Endothelial cell of umbilical vein (primary cell): ENCODE measurements at regions not wholly inside any gene's neighbourhood (a gene's known extent, or its start where the extent isn't known, plus 50 kb on each side); places are given as distances from the start of the nearest gene placed in this dataset.

Experiments used
- BruUV-seq: library from RNA; stranded (reverse); fragments of 400-500 nt; replicated peaks from 2 replicates; lab custom pipeline; 2021; lab: Mats Ljungman, UMichigan
- CTCF ChIA-PET: fragments of 300-600, 350-600 bp; sonication (Branson Sonifier 250); formaldehyde crosslinking; loops from one replicate; lab custom pipeline; 2021; ENCODE audit warnings: antibody characterized with exemption, inconsistent platforms; lab: Charles Lee
- POLR2A ChIA-PET: fragments of 300-600, 350-600 bp; sonication (Branson Sonifier 250); formaldehyde crosslinking; loops from one replicate; lab custom pipeline; 2021; ENCODE audit warnings: antibody characterized with exemption, inconsistent platforms; lab: Charles Lee
- DNase-seq: peaks from one replicate; pipeline ENCODE4 v3.0.0-alpha.2; 2011; ENCODE audit warnings: low read depth, low spot score
- FAIRE-seq: peaks from 2 replicates; lab custom pipeline; 2011; peaks lifted over from hg19 to GRCh38; lab: Jason Lieb, UNC
- H2AFZ ChIP-seq: 2 replicates; pipeline ENCODE4 v1.6.0; 2012; ENCODE audit warnings: low read depth, low read length, control low read depth, inconsistent platforms
- H3K27ac ChIP-seq: 2 replicates; pipeline ENCODE4 v1.5.1; 2011; ENCODE audit warnings: low read depth, mild to moderate bottlenecking, control low read depth, low read length, moderate library complexity; ENCODE audit not compliant: insufficient read depth
- H3K27me3 ChIP-seq, 2 experiments: 2 replicates each; pipeline versions ENCODE4 v1.6.0 to v1.6.1; 2011; ENCODE audit warnings: low read length in 2 of 2, mixed read lengths in 1 of 2; ENCODE audit not compliant: control insufficient read depth in 2 of 2, insufficient read depth in 2 of 2
- H3K36me3 ChIP-seq, 2 experiments: 2 replicates in 1 of 2; 3 replicates in 1 of 2; pipeline ENCODE4 v1.5.1; 2011; ENCODE audit warnings: low read length in 2 of 2, mild to moderate bottlenecking in 1 of 2, moderate library complexity in 1 of 2; ENCODE audit not compliant: control insufficient read depth in 2 of 2, insufficient read depth in 2 of 2; ENCODE audit errors: extremely low read depth in 1 of 2
- H3K4me1 ChIP-seq: 3 replicates; pipeline ENCODE4 v1.5.1; 2011; ENCODE audit warnings: mild to moderate bottlenecking, low read length; ENCODE audit not compliant: control insufficient read depth, insufficient read depth; ENCODE audit errors: extremely low read depth
- H3K4me2 ChIP-seq: 2 replicates; pipeline ENCODE4 v1.6.1; 2011; ENCODE audit warnings: low read length, control low read depth, mixed read lengths; ENCODE audit not compliant: insufficient read depth
- H3K4me3 ChIP-seq, 3 experiments: fragments of 200-600 bp in 1 of 3; sonication (generic), shearing (Covaris generic) in 1 of 3; replicated peaks in 1 of 3; 2 replicates each; pipeline ENCODE4 v1.5.1; 2011 to 2016; ENCODE audit warnings: control low read depth in 3 of 3, low read length in 3 of 3, mild to moderate bottlenecking in 2 of 3, inconsistent platforms in 1 of 3, low read depth in 1 of 3, moderate library complexity in 1 of 3; ENCODE audit not compliant: insufficient read depth in 1 of 3
- H3K79me2 ChIP-seq: 2 replicates; pipeline ENCODE4 v1.6.0; 2012; ENCODE audit warnings: low read length, inconsistent platforms; ENCODE audit not compliant: control insufficient read depth, insufficient read depth
- H3K9ac ChIP-seq: replicated peaks from 2 replicates; pipeline ENCODE3; 2011; ENCODE audit warnings: low read length, control low read depth; ENCODE audit not compliant: insufficient read depth; ENCODE audit errors: extremely low read depth
- H3K9me1 ChIP-seq: replicated peaks from 3 replicates; pipeline ENCODE4 v1.6.0; 2011; ENCODE audit warnings: mild to moderate bottlenecking, low read length; ENCODE audit not compliant: control insufficient read depth, insufficient read depth; ENCODE audit errors: extremely low read depth
- H3K9me3 ChIP-seq: replicated peaks from 2 replicates; pipeline ENCODE4 v1.5.1; 2012; ENCODE audit warnings: low read length, inconsistent platforms; ENCODE audit not compliant: control insufficient read depth, insufficient read depth
- H4K20me1 ChIP-seq: replicated peaks from 2 replicates; pipeline ENCODE3; 2011; ENCODE audit warnings: mild to moderate bottlenecking, low read length; ENCODE audit not compliant: control insufficient read depth, insufficient read depth; ENCODE audit errors: extremely low read depth
- CTCF ChIP-seq, 2 donors: IDR thresholded peaks; 1 replicate in 1 of 2; 2 replicates in 1 of 2; pipeline ENCODE4 v1.5.1; 2011; ENCODE audit warnings: low read length in 2 of 2, mild to moderate bottlenecking in 2 of 2, moderate library complexity in 2 of 2, control low read depth in 1 of 2, inconsistent platforms in 1 of 2, low read depth in 1 of 2; ENCODE audit not compliant: insufficient read depth in 1 of 2; ENCODE audit errors: extremely low read depth in 1 of 2
- EZH2 ChIP-seq: IDR thresholded peaks from 2 replicates; pipeline ENCODE4 v1.6.1; 2012; ENCODE audit warnings: borderline replicate concordance, low read depth, mild to moderate bottlenecking, moderate library complexity, low read length, inconsistent platforms; ENCODE audit not compliant: severe bottlenecking
- FOS ChIP-seq: IDR thresholded peaks from 2 replicates; pipeline ENCODE4 v1.6.1; 2011; ENCODE audit warnings: mild to moderate bottlenecking, low read length, moderate library complexity, borderline replicate concordance; ENCODE audit not compliant: insufficient read depth
- GATA2 ChIP-seq: IDR thresholded peaks from 2 replicates; pipeline ENCODE4 v1.7.0; 2011; ENCODE audit warnings: low read depth, mild to moderate bottlenecking, moderate library complexity, mixed read lengths, low read length; ENCODE audit not compliant: insufficient read length, insufficient read depth
- JUN ChIP-seq: IDR thresholded peaks from 2 replicates; pipeline ENCODE4 v1.6.1; 2011; ENCODE audit warnings: borderline replicate concordance, low read depth; ENCODE audit not compliant: insufficient read length, insufficient read depth
- MAX ChIP-seq: IDR thresholded peaks from 2 replicates; pipeline ENCODE4 v1.6.1; 2011; ENCODE audit not compliant: insufficient read depth, insufficient read length
- MYC ChIP-seq: IDR thresholded peaks from one replicate; pipeline ENCODE4 v1.6.1; 2011; ENCODE audit warnings: mild to moderate bottlenecking, low read depth, low read length
- POLR2A ChIP-seq: IDR thresholded peaks from 2 replicates; pipeline ENCODE4 v1.6.1; 2012; ENCODE audit warnings: low read depth, mild to moderate bottlenecking, control low read depth, low read length
- POLR2AphosphoS5 ChIP-seq: IDR thresholded peaks from 2 replicates; pipeline ENCODE4 v1.6.1; 2012; ENCODE audit warnings: low read depth, mild to moderate bottlenecking, control low read depth, low read length, moderate library complexity; ENCODE audit not compliant: insufficient read depth
- dilution Hi-C: fragments of 300-500 bp; cut with MboI; formaldehyde crosslinking; loops from one replicate; pipeline ENCODE4 v1.15.0; 2019; ENCODE audit warnings: low sequenced_read_pairs; ENCODE audit not compliant: extremely low pct_ligation_motif_present
- intact Hi-C: fragments of 100-400 bp; cut with micrococcal nuclease; formaldehyde crosslinking; loops from one replicate; pipeline ENCODE4 v1.10.0; 2022

GRCh38 chr15:70270752-70271111 lies 173.0 kb upstream of the TLE3 start:
- POLR2A ChIA-PET = no interaction called here
- CTCF ChIA-PET = interaction anchor here (0.8 to 1.4 kb wide), 6 partner anchors 14 to 510 kb away, joined by 3 to 4 read pairs (median 3); no protein-coding TSS in a partner anchor
- Histone ChIP-seq H3K4me3 (no peak overlapping the region), H3K9me3 (no peaks in the 10 kb centered on the region), H3K9ac (no peak overlapping the region), H3K9me1 (no peaks in the 10 kb centered on the region), H3K36me3 (no peaks in the 10 kb centered on the region), H3K4me2 (peak overlapping the region; percentile 37), H3K27ac (peak overlapping the region; percentile 80), H3K79me2 (no peaks in the 10 kb centered on the region), H3K27me3 (no peaks in the 10 kb centered on the region), H2AFZ (peak overlapping the region; percentile 42), H4K20me1 (no peaks in the 10 kb centered on the region), H3K4me1 (peaks cover 36% of the 10 kb centered on the region)
- intact Hi-C loops (loop anchor here (1.0 to 2.0 kb wide), 2 partner anchors 171 to 204 kb away; no protein-coding TSS in a partner anchor), dilution Hi-C loops (no loop called here)
- DNase-seq (no peak), FAIRE-seq (no peak)
- no TSS peak for BruUV-seq
- TF ChIP-seq POLR2A = no peak
- TF ChIP-seq FOS = no peak
- no peak for TF ChIP-seq GATA2
- TF ChIP-seq EZH2 = no peak
- no peak for TF ChIP-seq JUN
- no peak for TF ChIP-seq MAX
- no peak for TF ChIP-seq MYC
- TF ChIP-seq POLR2AphosphoS5 = no peak
- no peak for TF ChIP-seq CTCF (IDR thresholded peaks at IDR 0.05; ENCODE audit: extremely low read depth in 1 of 2, insufficient read depth in 1 of 2, low read depth in 1 of 2, low read length in 2 of 2)
